AG04450 (cell line): ENCODE measurements at regions not wholly inside any gene's neighbourhood (a gene's known extent, or its start where the extent isn't known, plus 50 kb on each side); places are given as distances from the start of the nearest gene placed in this dataset.
"Not testable (repeated sequence)": the region's sequence is repeated elsewhere in the genome, so short reads cannot be mapped to it uniquely, and the experiment has no call there.

Experiments used
- CTCF ChIA-PET: fragments of 300-600, 350-600 bp; formaldehyde crosslinking; extraction: SDS; loops from one replicate; lab custom pipeline; 2022; ENCODE audit warnings: antibody characterized with exemption, inconsistent platforms; lab: Charles Lee
- POLR2A ChIA-PET: fragments of 350-600 bp; formaldehyde crosslinking; extraction: SDS; loops from one replicate; lab custom pipeline; 2021; ENCODE audit warnings: antibody characterized with exemption, inconsistent platforms; lab: Yijun Ruan, JAX
- DNase-seq: peaks from one replicate; pipeline ENCODE4 v3.0.0-alpha.2; 2011; ENCODE audit warnings: low read depth, low spot score
- H3K27ac ChIP-seq: one replicate; pipeline ENCODE4 v1.5.1; 2012; ENCODE audit warnings: low read depth, low read length, control low read depth
- H3K27me3 ChIP-seq: one replicate; pipeline ENCODE4 v1.6.0; 2012; ENCODE audit warnings: low read length; ENCODE audit not compliant: control insufficient read depth, insufficient read depth
- H3K4me3 ChIP-seq: 2 replicates; pipeline ENCODE4 v1.5.1; 2011; ENCODE audit warnings: mild to moderate bottlenecking, low read depth, low read length, control low read depth
- H3K9me3 ChIP-seq: 2 replicates; pipeline ENCODE4 v1.5.1; 2012; ENCODE audit warnings: low read length; ENCODE audit not compliant: control insufficient read depth, insufficient read depth

GRCh38 chr1:146704162-146704724, 233.9 kb upstream of the NBPF12 start:
- CTCF ChIA-PET, H3K4me3 ChIP-seq, H3K27ac ChIP-seq, H3K27me3 ChIP-seq, DNase-seq, POLR2A ChIA-PET, H3K9me3 ChIP-seq: not testable (repeated sequence)

DNA sequence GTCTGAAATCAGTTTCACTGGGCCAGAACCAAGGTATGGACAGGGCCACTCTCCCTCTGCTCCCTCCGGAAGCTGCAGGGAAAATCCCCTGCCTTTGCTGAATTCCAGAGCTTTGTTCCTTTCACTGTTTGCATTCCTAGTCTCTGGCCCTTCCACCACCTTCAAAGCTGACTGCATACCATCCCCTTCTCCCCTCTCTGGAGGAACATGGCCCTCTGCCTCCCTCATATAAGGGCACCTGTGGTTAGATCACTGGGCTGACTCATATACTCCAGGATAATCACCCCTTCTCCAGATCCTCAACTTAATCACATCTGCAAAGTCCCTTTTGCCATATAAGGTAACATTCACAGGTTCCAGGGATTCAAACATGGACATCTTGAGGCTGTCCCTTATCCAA, 236.8 kb upstream of the NBPF12 start:
- H3K27ac ChIP-seq, H3K4me3 ChIP-seq, H3K9me3 ChIP-seq, CTCF ChIA-PET, H3K27me3 ChIP-seq, POLR2A ChIA-PET, DNase-seq: not testable (repeated sequence)

DNA sequence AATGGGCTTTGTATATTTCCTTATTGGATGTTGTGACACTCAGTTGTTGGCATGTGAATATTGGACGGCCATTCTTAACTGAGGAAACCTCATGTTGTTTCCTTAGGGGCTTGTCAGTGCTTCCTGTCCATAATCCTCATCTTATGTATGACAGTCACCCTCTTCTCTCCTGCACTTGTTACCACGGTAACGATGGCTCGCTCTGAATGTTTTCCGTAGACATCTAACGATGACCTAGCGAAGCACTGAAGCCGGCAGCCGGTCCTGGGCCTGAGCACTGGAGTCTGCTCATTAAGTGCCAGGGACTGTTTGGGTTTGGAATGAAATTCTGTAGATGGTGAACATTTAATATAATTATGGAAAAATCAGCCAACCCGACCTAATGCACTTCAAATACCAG, 242.7 kb upstream of the NBPF12 start:
- H3K4me3 ChIP-seq, H3K9me3 ChIP-seq, CTCF ChIA-PET, POLR2A ChIA-PET, H3K27me3 ChIP-seq, H3K27ac ChIP-seq, DNase-seq: not testable (repeated sequence)

DNA sequence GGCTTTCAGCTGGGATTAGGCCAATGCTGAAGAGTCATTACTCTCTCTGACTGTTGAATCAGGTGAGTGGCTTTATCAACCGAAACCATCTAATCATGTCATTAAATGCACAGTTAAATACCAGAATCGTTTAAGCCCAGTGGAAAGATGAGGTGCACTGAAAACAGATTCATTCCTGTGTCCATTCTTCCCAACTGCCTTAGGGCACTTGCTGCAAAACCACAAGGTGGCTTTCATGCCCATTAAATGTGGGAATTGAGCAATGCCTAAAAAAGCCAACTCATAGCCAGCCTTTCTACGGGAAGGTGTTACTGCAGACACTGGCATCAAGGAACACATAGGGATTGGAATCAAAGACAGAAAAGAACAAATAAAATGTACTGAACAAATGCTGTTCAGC, 246.3 kb upstream of the NBPF12 start:
- H3K27ac ChIP-seq, CTCF ChIA-PET, H3K27me3 ChIP-seq, POLR2A ChIA-PET, H3K4me3 ChIP-seq, H3K9me3 ChIP-seq, DNase-seq: not testable (repeated sequence)

DNA sequence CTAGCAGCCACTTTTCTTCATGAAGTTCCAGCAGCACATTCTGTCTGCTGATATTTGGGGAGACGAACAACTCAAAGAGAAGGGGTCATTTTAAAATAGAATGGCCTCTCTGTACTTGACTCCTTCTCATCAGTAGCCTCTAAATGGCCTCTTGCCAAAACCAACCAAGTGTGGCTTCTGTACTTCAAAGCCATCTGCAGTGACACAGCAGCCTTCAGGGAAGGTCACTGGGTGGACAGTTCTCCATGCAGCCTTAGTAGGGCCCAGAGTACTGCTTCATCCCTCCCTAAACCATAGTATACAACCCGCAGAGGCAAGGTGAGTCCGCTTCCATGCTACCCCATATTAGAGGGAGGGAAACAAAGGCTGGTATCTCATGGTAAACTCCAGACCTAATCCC, 249.2 kb upstream of the NBPF12 start:
- H3K27me3 ChIP-seq, CTCF ChIA-PET, H3K9me3 ChIP-seq, H3K4me3 ChIP-seq, H3K27ac ChIP-seq, POLR2A ChIA-PET, DNase-seq: not testable (repeated sequence)

DNA sequence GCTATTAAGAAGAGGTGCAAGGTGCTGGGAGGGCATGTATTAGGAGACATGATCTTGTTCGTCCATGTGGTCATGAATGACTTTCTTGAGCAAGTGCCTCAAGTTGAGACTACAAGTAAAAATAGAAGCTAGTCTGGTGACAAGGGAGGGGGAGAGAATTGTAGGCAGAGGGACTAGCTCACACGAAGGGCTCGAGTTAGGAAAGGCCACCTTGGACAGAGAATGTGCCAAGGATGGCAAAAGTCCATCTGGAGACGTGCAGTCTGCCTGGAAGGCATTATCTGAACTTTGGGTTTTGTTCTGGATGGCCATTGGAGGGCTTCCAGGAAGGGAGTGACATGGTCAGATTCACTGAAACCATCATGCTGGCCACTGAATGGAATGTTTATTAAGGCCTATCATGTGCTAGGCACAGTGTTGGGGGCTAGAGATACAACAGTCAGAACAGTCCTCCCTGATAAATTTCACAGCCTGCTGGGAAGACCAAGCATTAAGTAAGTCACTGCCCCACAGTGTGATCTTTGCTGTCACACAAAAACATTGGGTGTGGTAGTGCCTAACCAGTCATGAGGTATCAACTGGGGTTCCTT, 251.3 kb upstream of the NBPF12 start:
- DNase-seq, H3K27me3 ChIP-seq, H3K9me3 ChIP-seq, POLR2A ChIA-PET, H3K27ac ChIP-seq, CTCF ChIA-PET, H3K4me3 ChIP-seq: not testable (repeated sequence)

DNA sequence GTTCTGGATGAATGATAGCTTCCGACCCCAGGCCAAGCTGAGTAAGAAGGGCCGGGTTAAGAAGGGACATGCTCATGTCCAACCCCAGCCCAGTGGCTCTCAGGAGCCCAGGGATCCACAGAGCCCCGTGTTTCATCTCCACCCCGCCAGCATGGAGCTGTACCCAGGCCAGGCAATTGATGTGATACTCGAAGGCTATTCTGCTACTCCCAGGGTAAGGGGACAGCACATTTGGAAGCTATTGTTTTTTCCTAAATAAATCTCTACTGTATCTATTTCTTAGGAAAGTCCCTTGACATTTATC, 255.0 kb upstream of the NBPF12 start:
- DNase-seq, H3K27me3 ChIP-seq, H3K4me3 ChIP-seq, CTCF ChIA-PET, H3K27ac ChIP-seq, H3K9me3 ChIP-seq, POLR2A ChIA-PET: not testable (repeated sequence)

- H3K9me3 ChIP-seq, DNase-seq, H3K27me3 ChIP-seq, H3K4me3 ChIP-seq, H3K27ac ChIP-seq, POLR2A ChIA-PET, CTCF ChIA-PET: not testable (repeated sequence)
Observed at GRCh38 chr1:146682227-146683125, 255.6 kb upstream of the NBPF12 start.

DNA sequence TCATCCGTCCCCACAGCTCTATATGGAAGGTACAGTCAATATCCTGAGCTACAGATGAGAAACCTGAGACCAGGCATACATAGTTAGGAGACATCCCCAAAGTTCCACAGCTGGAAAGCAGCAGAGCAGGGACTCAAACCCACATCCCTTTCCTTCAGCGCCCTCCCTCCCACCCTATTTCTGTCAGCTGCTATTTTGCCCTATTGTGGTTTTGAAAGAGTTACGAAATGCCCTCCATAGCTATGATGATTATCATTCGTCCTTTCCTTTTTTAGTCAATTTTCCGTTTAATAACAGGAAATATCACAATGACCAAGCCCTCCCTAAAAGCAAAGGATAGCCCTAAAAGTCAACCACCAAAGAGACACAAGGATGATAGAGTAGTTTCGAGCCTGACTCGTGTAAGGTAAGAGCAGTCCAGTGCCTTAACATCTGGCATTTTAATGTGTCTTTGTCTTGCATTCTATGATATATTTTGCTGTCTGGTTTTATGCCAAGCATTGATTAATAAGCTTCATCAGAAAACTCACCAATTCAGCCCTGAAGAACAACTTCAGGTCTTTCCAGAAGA, 264.3 kb upstream of the NBPF12 start:
- H3K27ac ChIP-seq, H3K9me3 ChIP-seq, H3K27me3 ChIP-seq, DNase-seq, CTCF ChIA-PET, H3K4me3 ChIP-seq, POLR2A ChIA-PET: not testable (repeated sequence)

GRCh38 chr1:146672608-146673007, 265.5 kb upstream of the NBPF12 start:
- DNase-seq, POLR2A ChIA-PET, H3K27me3 ChIP-seq, H3K27ac ChIP-seq, H3K4me3 ChIP-seq, CTCF ChIA-PET, H3K9me3 ChIP-seq: not testable (repeated sequence)

- POLR2A ChIA-PET, CTCF ChIA-PET: not testable (repeated sequence)
Observed at GRCh38 chr1:146671588-146671987, 266.5 kb upstream of the NBPF12 start.

More at GRCh38 chr1:146671588-146671987, 266.5 kb upstream of the NBPF12 start:
- not testable (repeated sequence) for H3K27ac ChIP-seq, H3K9me3 ChIP-seq, H3K27me3 ChIP-seq, DNase-seq, H3K4me3 ChIP-seq
